ENCODE measurements at regions not wholly inside any gene's neighbourhood (a gene's known extent, or its start where the extent isn't known, plus 50 kb on each side); places are given as distances from the start of the nearest gene placed in this dataset.

- no peaks in the 10 kb centered on the region for H3K27me3 ChIP-seq
- no peaks in the 10 kb centered on the region for H3K9me3 ChIP-seq (ENCODE audit: low read depth)
- H3K4me2 ChIP-seq, result no peak overlapping the region
- no peaks in the 10 kb centered on the region for H3K79me2 ChIP-seq
- H3K27ac ChIP-seq, result no peak overlapping the region
- no peaks in the 10 kb centered on the region for H3K9me2 ChIP-seq (replicated peaks; ENCODE audit: insufficient read depth)
- no peak for DNase-seq (ENCODE audit: low spot score)
- H3K4me1 ChIP-seq (ENCODE audit: insufficient read depth), result no peaks in the 10 kb centered on the region
- 77% methylated on average over 6 of the region's 6 CpGs for WGBS (ENCODE audit: low lambda C conversion rate, missing lambda C conversion rate)
- no peaks in the 10 kb centered on the region for H3K36me3 ChIP-seq (replicated peaks; ENCODE audit: insufficient read depth, low read depth)
- TF ChIP-seq CTCF (IDR thresholded peaks at IDR 0.05; ENCODE audit: poor library complexity) (no peak), EZH2phosphoT487 (IDR thresholded peaks at IDR 0.05; ENCODE audit: low read depth, severe bottlenecking, unreplicated experiment) (no peak), EZH2 (IDR thresholded peaks at IDR 0.05; ENCODE audit: borderline replicate concordance) (no peak)
- H4K20me1 ChIP-seq (ENCODE audit: insufficient read depth, poor library complexity, severe bottlenecking), result no peaks in the 10 kb centered on the region
- H2AFZ ChIP-seq, result no peak overlapping the region
- H3K4me3 ChIP-seq, result no peak overlapping the region
Observed at GRCh38 chr9:108083160-108083750, 593.7 kb upstream of the KLF4 start.

GRCh38 chr9:108081112-108081511 is 591.5 kb upstream of the KLF4 start:
- Histone ChIP-seq H4K20me1 (ENCODE audit: insufficient read depth, poor library complexity, severe bottlenecking) (no peaks in the 10 kb centered on the region), H3K4me2 (no peak overlapping the region), H3K4me1 (ENCODE audit: insufficient read depth) (no peaks in the 10 kb centered on the region), H2AFZ (no peak overlapping the region), H3K9me3 (ENCODE audit: low read depth) (no peaks in the 10 kb centered on the region), H3K9me2 (replicated peaks; ENCODE audit: insufficient read depth) (no peaks in the 10 kb centered on the region), H3K36me3 (replicated peaks; ENCODE audit: insufficient read depth, low read depth) (no peaks in the 10 kb centered on the region), H3K79me2 (no peaks in the 10 kb centered on the region), H3K4me3 (no peak overlapping the region), H3K27me3 (no peaks in the 10 kb centered on the region), H3K27ac (no peak overlapping the region)
- TF ChIP-seq EZH2phosphoT487 (IDR thresholded peaks at IDR 0.05; ENCODE audit: low read depth, severe bottlenecking, unreplicated experiment) (no peak), EZH2 (IDR thresholded peaks at IDR 0.05; ENCODE audit: borderline replicate concordance) (no peak), CTCF (IDR thresholded peaks at IDR 0.05; ENCODE audit: poor library complexity) (no peak)
- DNase-seq (ENCODE audit: low spot score), result no peak

GRCh38 chr9:108080285-108080684 is 590.7 kb upstream of the KLF4 start:
- Histone ChIP-seq H3K9me3 (ENCODE audit: low read depth) (no peaks in the 10 kb centered on the region), H2AFZ (no peak overlapping the region), H3K27ac (no peak overlapping the region), H3K4me3 (no peak overlapping the region), H3K79me2 (no peaks in the 10 kb centered on the region), H4K20me1 (ENCODE audit: insufficient read depth, poor library complexity, severe bottlenecking) (no peaks in the 10 kb centered on the region), H3K4me2 (no peak overlapping the region), H3K27me3 (no peaks in the 10 kb centered on the region), H3K4me1 (ENCODE audit: insufficient read depth) (no peaks in the 10 kb centered on the region), H3K9me2 (replicated peaks; ENCODE audit: insufficient read depth) (no peaks in the 10 kb centered on the region), H3K36me3 (replicated peaks; ENCODE audit: insufficient read depth, low read depth) (no peaks in the 10 kb centered on the region)
- 93% methylated on average over 3 of the region's 3 CpGs for WGBS (ENCODE audit: low lambda C conversion rate, missing lambda C conversion rate)
- TF ChIP-seq EZH2phosphoT487 (IDR thresholded peaks at IDR 0.05; ENCODE audit: low read depth, severe bottlenecking, unreplicated experiment), result no peak
- no peak for TF ChIP-seq CTCF (IDR thresholded peaks at IDR 0.05; ENCODE audit: poor library complexity)
- no peak for TF ChIP-seq EZH2 (IDR thresholded peaks at IDR 0.05; ENCODE audit: borderline replicate concordance)
- no peak for DNase-seq (ENCODE audit: low spot score)

GRCh38 chr9:108078811-108079210 is 589.2 kb upstream of the KLF4 start:
- Histone ChIP-seq H3K9me3 (ENCODE audit: low read depth) (no peaks in the 10 kb centered on the region), H3K4me2 (no peak overlapping the region), H4K20me1 (ENCODE audit: insufficient read depth, poor library complexity, severe bottlenecking) (no peaks in the 10 kb centered on the region), H3K36me3 (replicated peaks; ENCODE audit: insufficient read depth, low read depth) (no peaks in the 10 kb centered on the region), H3K4me1 (ENCODE audit: insufficient read depth) (no peaks in the 10 kb centered on the region), H3K27me3 (no peaks in the 10 kb centered on the region), H3K4me3 (no peak overlapping the region), H3K79me2 (no peaks in the 10 kb centered on the region), H2AFZ (no peak overlapping the region), H3K27ac (no peak overlapping the region), H3K9me2 (replicated peaks; ENCODE audit: insufficient read depth) (no peaks in the 10 kb centered on the region)
- WGBS (ENCODE audit: low lambda C conversion rate, missing lambda C conversion rate), result 78% methylated on average over 2 of the region's 2 CpGs
- TF ChIP-seq EZH2 (IDR thresholded peaks at IDR 0.05; ENCODE audit: borderline replicate concordance) (no peak), EZH2phosphoT487 (IDR thresholded peaks at IDR 0.05; ENCODE audit: low read depth, severe bottlenecking, unreplicated experiment) (no peak)
- no peak for DNase-seq (ENCODE audit: low spot score)
